ENCODE measurements at regions not wholly inside any gene's neighbourhood (a gene's known extent, or its start where the extent isn't known, plus 50 kb on each side); places are given as distances from the start of the nearest gene placed in this dataset.

DNA sequence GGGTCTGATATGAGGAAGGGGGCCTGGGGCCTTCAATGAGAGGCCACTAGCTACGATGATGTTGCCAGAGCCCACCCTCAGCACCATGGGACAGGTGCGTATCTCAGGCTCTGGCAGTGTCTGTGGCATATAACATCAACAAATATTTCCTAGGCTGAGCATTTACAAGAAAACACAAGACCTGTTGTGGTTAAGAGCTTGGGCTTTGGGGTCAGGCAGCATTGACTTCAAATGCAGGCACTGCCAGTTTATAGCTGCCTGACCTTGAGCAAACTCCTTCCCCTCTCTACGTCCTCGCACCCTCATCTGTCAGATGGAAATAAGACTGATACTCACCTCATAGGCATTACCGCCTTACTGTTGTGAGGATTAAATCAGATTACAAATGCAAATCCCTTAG lies 156.0 kb downstream of the KATNAL1 start:
- no peak overlapping the region for H3K27ac ChIP-seq
- no peaks in the 10 kb centered on the region for H3K9me3 ChIP-seq (ENCODE audit: control insufficient read depth, low read length)
- TF ChIP-seq, protein P1, sequence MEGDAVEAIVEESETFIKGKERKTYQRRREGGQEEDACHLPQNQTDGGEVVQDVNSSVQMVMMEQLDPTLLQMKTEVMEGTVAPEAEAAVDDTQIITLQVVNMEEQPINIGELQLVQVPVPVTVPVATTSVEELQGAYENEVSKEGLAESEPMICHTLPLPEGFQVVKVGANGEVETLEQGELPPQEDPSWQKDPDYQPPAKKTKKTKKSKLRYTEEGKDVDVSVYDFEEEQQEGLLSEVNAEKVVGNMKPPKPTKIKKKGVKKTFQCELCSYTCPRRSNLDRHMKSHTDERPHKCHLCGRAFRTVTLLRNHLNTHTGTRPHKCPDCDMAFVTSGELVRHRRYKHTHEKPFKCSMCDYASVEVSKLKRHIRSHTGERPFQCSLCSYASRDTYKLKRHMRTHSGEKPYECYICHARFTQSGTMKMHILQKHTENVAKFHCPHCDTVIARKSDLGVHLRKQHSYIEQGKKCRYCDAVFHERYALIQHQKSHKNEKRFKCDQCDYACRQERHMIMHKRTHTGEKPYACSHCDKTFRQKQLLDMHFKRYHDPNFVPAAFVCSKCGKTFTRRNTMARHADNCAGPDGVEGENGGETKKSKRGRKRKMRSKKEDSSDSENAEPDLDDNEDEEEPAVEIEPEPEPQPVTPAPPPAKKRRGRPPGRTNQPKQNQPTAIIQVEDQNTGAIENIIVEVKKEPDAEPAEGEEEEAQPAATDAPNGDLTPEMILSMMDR (IDR thresholded peaks at IDR 0.05), result no peak
- no peak overlapping the region for H3K4me2 ChIP-seq (ENCODE audit: low read length)
- H3K9ac ChIP-seq, result no peak overlapping the region
- no peaks in the 10 kb centered on the region for H3K79me2 ChIP-seq
- no peaks in the 10 kb centered on the region for H3K4me1 ChIP-seq
- H3K36me3 ChIP-seq (ENCODE audit: control insufficient read depth, insufficient read depth, low read length), result no peaks in the 10 kb centered on the region
- no peak overlapping the region for H3K4me3 ChIP-seq (ENCODE audit: low read depth, low read length)
- H3K27me3 ChIP-seq (ENCODE audit: control insufficient read depth, insufficient read depth, low read length), result no peaks in the 10 kb centered on the region
- no peak overlapping the region for H2AFZ ChIP-seq

DNA sequence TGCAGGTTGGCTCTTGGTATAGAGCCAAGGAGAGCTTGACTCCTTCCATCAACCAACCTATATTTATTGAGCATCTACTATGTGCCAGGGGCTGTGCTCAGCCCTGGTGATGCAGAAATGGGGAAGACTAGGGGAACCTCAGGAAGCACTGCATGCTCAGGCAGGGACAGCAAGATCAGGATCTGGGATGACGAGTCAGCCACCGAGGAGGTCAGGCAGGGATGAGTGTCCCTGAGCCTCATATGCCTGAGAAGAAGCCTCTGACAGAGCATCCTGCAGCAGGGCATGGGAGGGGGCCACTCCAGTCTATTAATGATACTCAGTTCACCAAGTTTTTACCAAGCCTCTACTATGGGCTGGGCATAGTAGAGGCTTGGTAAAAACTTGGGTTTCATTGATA lies 158.1 kb downstream of the KATNAL1 start:
- no peaks in the 10 kb centered on the region for H3K79me2 ChIP-seq
- no peak overlapping the region for H3K27ac ChIP-seq
- H3K4me2 ChIP-seq (ENCODE audit: low read length), result no peak overlapping the region
- TF ChIP-seq, protein P1 (IDR thresholded peaks at IDR 0.05), result no peak
- H2AFZ ChIP-seq, result no peak overlapping the region
- no peak overlapping the region for H3K9ac ChIP-seq
- H3K4me1 ChIP-seq, result no peaks in the 10 kb centered on the region
- H3K9me3 ChIP-seq (ENCODE audit: control insufficient read depth, low read length), result no peaks in the 10 kb centered on the region
- no peak overlapping the region for H3K4me3 ChIP-seq (ENCODE audit: low read depth, low read length)
- H3K36me3 ChIP-seq (ENCODE audit: control insufficient read depth, insufficient read depth, low read length), result no peaks in the 10 kb centered on the region
- no peaks in the 10 kb centered on the region for H3K27me3 ChIP-seq (ENCODE audit: control insufficient read depth, insufficient read depth, low read length)

DNA sequence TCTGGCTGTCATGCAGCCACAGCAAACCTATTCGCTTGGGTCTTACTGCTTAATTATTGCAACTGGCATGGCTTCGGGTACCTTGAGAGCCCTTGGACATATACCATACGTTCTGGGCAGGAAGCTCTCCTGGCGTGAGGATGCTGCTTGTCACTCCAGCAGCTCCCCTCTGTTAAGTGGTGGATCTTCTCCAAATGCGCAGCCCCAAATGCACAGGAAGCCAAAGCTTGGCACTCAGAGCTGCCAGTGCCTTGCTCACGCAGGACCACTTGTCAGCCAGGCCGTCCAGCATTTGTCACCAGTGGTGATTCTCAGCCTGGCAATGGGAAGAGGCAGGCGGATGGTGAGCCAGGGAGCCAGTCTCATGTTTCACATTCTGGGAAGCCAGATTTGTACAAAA lies 158.6 kb downstream of the KATNAL1 start:
- TF ChIP-seq, protein P1 (IDR thresholded peaks at IDR 0.05), result no peak
- Histone ChIP-seq H3K4me3 (ENCODE audit: low read depth, low read length) (no peak overlapping the region), H3K9me3 (ENCODE audit: control insufficient read depth, low read length) (no peaks in the 10 kb centered on the region), H3K79me2 (no peaks in the 10 kb centered on the region), H3K9ac (no peak overlapping the region), H3K36me3 (ENCODE audit: control insufficient read depth, insufficient read depth, low read length) (no peaks in the 10 kb centered on the region), H2AFZ (no peak overlapping the region), H3K27me3 (ENCODE audit: control insufficient read depth, insufficient read depth, low read length) (no peaks in the 10 kb centered on the region), H3K4me1 (no peaks in the 10 kb centered on the region), H3K4me2 (ENCODE audit: low read length) (no peak overlapping the region), H3K27ac (no peak overlapping the region)

DNA sequence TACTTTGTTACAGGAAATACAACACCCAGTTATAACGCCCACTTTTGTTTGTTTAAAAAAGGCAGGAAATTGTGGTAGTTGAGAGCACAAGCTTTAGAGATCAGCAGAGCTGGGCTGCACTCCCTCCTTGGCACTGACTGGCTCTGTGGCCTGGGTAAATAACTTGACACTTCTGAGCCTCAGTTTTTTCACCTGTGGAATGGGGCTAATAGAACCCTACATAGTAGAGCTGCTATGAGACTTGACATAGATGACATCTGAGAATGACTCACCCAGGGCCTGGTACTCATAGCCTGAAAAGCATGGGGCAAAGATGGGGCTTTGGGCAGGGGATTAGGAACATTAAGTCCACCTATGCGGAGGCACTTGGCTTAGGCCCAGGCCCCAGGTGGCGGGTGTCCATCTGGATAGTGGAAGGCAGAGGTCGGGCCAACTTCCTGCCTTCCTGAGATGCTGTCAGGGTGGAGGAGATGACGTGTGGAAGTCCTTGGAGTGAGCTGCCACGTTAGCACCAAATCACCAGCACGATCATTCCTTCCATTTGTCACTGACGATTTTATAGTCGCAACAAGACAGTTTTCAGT lies 159.1 kb downstream of the KATNAL1 start:
- Histone ChIP-seq H3K27ac (no peak overlapping the region), H2AFZ (no peak overlapping the region), H3K9ac (no peak overlapping the region), H3K4me1 (no peaks in the 10 kb centered on the region), H3K36me3 (ENCODE audit: control insufficient read depth, insufficient read depth, low read length) (no peaks in the 10 kb centered on the region), H3K79me2 (no peaks in the 10 kb centered on the region), H3K27me3 (ENCODE audit: control insufficient read depth, insufficient read depth, low read length) (no peaks in the 10 kb centered on the region), H3K4me2 (ENCODE audit: low read length) (no peak overlapping the region), H3K4me3 (ENCODE audit: low read depth, low read length) (no peak overlapping the region), H3K9me3 (ENCODE audit: control insufficient read depth, low read length) (no peaks in the 10 kb centered on the region)
- TF ChIP-seq, protein P1 (IDR thresholded peaks at IDR 0.05), result no peak

DNA sequence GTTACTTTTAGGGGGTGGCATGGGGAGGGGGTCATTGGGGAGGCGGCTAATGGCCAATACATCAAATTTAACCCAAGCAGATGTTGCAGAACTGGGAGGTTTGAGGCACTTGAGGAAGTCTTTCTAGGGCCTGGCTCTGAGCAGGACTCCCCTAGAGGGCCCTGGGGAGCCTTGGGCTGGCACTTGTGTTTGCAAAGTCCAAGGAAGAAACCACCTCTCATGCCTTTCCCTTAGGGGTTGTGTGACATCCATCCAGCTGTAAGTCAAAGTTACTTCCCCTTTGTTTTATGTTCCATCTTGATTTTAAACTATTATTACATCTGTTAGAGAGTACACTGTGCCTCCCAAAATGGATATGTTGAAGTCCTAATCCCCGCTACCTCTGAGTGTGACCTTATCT lies 159.9 kb downstream of the KATNAL1 start:
- Histone ChIP-seq H3K4me1 (no peaks in the 10 kb centered on the region), H3K79me2 (no peaks in the 10 kb centered on the region), H3K27ac (no peak overlapping the region), H3K4me3 (ENCODE audit: low read depth, low read length) (no peak overlapping the region), H3K4me2 (ENCODE audit: low read length) (no peak overlapping the region), H3K36me3 (ENCODE audit: control insufficient read depth, insufficient read depth, low read length) (no peaks in the 10 kb centered on the region), H3K27me3 (ENCODE audit: control insufficient read depth, insufficient read depth, low read length) (no peaks in the 10 kb centered on the region), H2AFZ (no peak overlapping the region), H3K9ac (no peak overlapping the region), H3K9me3 (ENCODE audit: control insufficient read depth, low read length) (no peaks in the 10 kb centered on the region)
- TF ChIP-seq, protein P1 (IDR thresholded peaks at IDR 0.05), result no peak

Data from parathyroid adenoma (tissue), 2 donors.